Aorta (tissue), 5 donors: ENCODE measurements at regions not wholly inside any gene's neighbourhood (a gene's known extent, or its start where the extent isn't known, plus 50 kb on each side); places are given as distances from the start of the nearest gene placed in this dataset.

Experiments
- ATAC-seq: fragments of 200-7000 bp; cut with Tn5 transposase; one replicate; pipeline ENCODE4 v1.9.1; 2022; ENCODE audit warnings: moderate library complexity; ENCODE audit not compliant: low FRiP score
- DNase-seq, 2 donors: peaks; one replicate each; pipeline ENCODE4 v3.0.0-alpha.2; 2020
- H3K27ac ChIP-seq, 2 donors: one replicate each; pipeline ENCODE4 v1.5.1; 2013; ENCODE audit warnings: low read length in 2 of 2, mild to moderate bottlenecking in 2 of 2, moderate library complexity in 2 of 2, control low read depth in 1 of 2, inconsistent platforms in 1 of 2, low read depth in 1 of 2
- H3K27me3 ChIP-seq, 2 donors: one replicate each; pipeline ENCODE4 v1.6.1; 2013; ENCODE audit warnings: control low read depth in 1 of 2, low read length in 1 of 2, mild to moderate bottlenecking in 1 of 2, moderate library complexity in 1 of 2; ENCODE audit not compliant: insufficient read depth in 2 of 2, control insufficient read depth in 1 of 2
- H3K36me3 ChIP-seq, 2 donors: one replicate each; pipeline ENCODE4 v1.6.1; 2013; ENCODE audit warnings: control low read depth in 1 of 2, low read length in 1 of 2, mild to moderate bottlenecking in 1 of 2; ENCODE audit not compliant: insufficient read depth in 2 of 2, control insufficient read depth in 1 of 2
- H3K4me1 ChIP-seq, 2 donors: one replicate each; pipeline ENCODE4 v1.6.1; 2013; ENCODE audit warnings: low read length in 2 of 2, control low read depth in 1 of 2, mild to moderate bottlenecking in 1 of 2, moderate library complexity in 1 of 2; ENCODE audit not compliant: insufficient read depth in 2 of 2, control insufficient read depth in 1 of 2
- H3K4me3 ChIP-seq, 2 donors: one replicate each; pipeline ENCODE4 v1.5.1; 2013; ENCODE audit warnings: low read length in 2 of 2, control low read depth in 1 of 2, mild to moderate bottlenecking in 1 of 2
- H3K9me3 ChIP-seq: one replicate; pipeline ENCODE4 v1.6.1; 2013; ENCODE audit warnings: mild to moderate bottlenecking, low read length; ENCODE audit not compliant: control insufficient read depth
- WGBS, 2 donors: extraction: QIAGEN DNeasy Blood & Tissue Kit; methylation state at CpG; one replicate each; pipeline ENCODE4 v1.1.7; 2013; 5-methylcytosine and 5-hydroxymethylcytosine counted together
- intact Hi-C, 2 donors: fragments of 100-400 bp; cut with DNase I; formaldehyde crosslinking; loops; one replicate each; pipeline versions ENCODE4 v1.14.2 to v1.15.0; 2022
- donor health status: healthy with polysubstance abuse.
- donor health status: Bipolar disorder and iron deficiency.
- donor health status: DM: no; HTN: no; CAD: no.
- donor health status: DM: no; HTN: no; CAD: no.
- donor health status: DM: yes; HTN: yes; CAD: no.

DNA sequence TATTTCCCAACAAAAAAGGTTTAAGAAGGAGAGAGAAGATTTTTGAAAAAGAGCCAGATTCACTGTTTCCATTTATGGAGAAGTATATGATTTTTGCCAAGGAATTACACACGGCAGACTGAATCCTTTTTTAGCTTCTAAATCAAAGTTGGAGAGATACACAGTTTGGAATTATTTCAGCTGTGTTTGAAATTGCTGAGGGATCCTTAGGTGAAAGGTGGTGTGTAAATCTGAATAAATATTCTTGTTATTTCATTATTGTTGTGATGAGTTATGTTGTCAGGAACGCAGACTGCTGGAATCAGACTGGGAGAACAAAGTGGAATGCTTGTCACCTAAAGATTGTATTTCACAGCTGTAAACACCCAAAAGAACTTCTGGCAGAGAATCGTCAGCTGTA is 168.5 kb upstream of the AKIRIN2 start:
- no peak for ATAC-seq
- peaks cover 1% of the 10 kb centered on the region for H3K9me3 ChIP-seq
- H3K4me3 ChIP-seq: no peak overlapping the region
- no peak for DNase-seq
- no peaks in the 10 kb centered on the region for H3K27me3 ChIP-seq
- no peaks in the 10 kb centered on the region for H3K4me1 ChIP-seq
- H3K36me3 ChIP-seq: no peaks in the 10 kb centered on the region
- H3K27ac ChIP-seq: no peak overlapping the region
- 4 to 7% methylated on average over 3 of the region's 3 CpGs for WGBS, 2 donors
- intact Hi-C loops: no loop called here

DNA sequence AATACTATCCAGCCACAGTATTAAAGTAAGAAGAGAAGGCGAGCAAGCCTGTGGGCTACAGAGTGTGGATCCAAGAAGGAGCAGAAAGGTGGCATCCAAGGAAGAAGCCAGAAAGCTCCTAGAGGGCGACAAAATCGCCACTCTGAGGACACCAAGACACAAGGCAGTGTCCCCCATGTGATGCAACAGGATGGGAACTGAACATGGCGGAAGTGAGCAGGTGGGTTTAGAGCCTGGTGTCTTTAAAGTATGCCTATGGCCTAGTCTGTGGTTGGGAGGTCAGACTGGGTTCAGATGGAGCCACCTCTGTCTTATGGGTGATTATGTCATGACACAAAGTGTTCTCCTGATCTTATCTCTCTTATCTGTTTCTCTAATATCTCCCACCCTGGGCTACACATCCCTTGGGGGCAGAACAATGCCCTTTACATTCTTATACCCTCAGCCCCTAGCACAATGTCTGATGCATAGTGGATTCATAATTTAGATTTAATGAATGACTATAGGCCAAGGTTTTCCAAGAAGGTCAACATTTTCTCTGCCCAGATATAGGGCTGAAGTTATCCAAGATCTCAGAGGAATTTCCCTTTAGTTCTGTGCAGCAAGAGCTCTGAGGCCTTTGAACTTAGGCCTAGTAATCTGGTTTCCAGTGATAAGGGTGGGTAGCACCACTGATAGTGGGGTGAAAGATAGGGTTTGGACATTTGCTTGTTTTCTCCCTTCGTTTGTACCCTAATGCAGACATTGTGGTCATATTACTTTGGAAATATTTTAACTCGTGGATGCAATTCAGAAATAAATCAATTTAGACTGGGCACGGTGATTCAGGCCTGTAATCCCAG is 167.3 kb upstream of the AKIRIN2 start:
- Histone ChIP-seq H3K27ac (no peak overlapping the region), H3K4me3 (no peak overlapping the region), H3K36me3 (no peaks in the 10 kb centered on the region), H3K27me3 (no peaks in the 10 kb centered on the region), H3K4me1 (no peaks in the 10 kb centered on the region), H3K9me3 (no peaks in the 10 kb centered on the region)
- no peak for ATAC-seq
- intact Hi-C loops: no loop called here
- WGBS, 2 donors: 88 to 89% methylated on average over 7 of the region's 7 CpGs
- no peak for DNase-seq

DNA sequence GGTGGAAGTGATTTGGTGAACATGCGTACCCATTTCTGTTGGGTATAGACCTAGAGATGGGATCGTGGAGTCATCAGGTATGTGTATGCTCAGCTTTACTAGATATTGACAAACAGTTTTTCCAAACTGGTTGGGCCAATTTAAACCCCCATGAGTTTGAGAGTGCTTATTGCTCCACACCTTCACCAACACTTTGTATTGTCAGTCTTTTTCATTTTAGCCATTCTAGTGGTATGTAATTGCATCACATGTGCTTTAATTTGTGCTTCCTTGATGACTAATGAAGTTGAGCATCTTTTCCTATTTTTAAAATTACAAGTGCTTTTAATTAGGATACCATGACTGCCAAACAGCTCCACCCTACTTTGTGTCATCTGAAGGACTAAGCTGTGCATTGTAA is 158.9 kb upstream of the AKIRIN2 start:
- Histone ChIP-seq H3K4me1 (no peaks in the 10 kb centered on the region), H3K9me3 (no peaks in the 10 kb centered on the region), H3K27me3 (no peaks in the 10 kb centered on the region), H3K27ac (no peak overlapping the region), H3K36me3 (no peaks in the 10 kb centered on the region), H3K4me3 (no peak overlapping the region)
- DNase-seq (no peak), ATAC-seq (no peak)
- 91 to 93% methylated on average over 2 of the region's 2 CpGs for WGBS, 2 donors
- intact Hi-C loops: no loop called here

DNA sequence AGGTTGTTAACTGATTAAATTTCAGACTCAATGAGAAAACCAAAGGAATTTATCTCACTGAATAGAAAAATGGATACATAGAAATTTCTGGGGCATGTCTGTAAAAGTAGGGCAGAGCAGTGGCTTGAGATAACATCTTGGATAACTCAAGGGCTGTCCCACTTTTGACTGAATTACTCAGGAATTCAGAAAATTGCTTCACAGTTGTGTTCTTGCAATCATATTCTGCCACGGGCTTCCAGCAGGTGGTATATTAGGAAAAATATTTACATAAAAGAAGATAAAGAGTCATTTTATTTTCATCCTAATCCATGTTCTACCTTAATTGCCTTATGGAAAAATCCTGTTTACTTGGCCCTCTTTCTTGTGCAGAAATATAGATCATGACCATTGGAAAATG is 156.4 kb upstream of the AKIRIN2 start:
- no peak for DNase-seq
- H3K27me3 ChIP-seq: peaks cover 0 to 2% of the 10 kb centered on the region in 2 donors
- no peak overlapping the region for H3K4me3 ChIP-seq
- no peaks in the 10 kb centered on the region for H3K9me3 ChIP-seq
- no peak for ATAC-seq
- H3K4me1 ChIP-seq: no peaks in the 10 kb centered on the region
- intact Hi-C loops: no loop called here
- WGBS, 2 donors: 25 to 27% methylated on average over 1 of the region's 1 CpG
- H3K36me3 ChIP-seq: no peaks in the 10 kb centered on the region
- no peak overlapping the region for H3K27ac ChIP-seq

DNA sequence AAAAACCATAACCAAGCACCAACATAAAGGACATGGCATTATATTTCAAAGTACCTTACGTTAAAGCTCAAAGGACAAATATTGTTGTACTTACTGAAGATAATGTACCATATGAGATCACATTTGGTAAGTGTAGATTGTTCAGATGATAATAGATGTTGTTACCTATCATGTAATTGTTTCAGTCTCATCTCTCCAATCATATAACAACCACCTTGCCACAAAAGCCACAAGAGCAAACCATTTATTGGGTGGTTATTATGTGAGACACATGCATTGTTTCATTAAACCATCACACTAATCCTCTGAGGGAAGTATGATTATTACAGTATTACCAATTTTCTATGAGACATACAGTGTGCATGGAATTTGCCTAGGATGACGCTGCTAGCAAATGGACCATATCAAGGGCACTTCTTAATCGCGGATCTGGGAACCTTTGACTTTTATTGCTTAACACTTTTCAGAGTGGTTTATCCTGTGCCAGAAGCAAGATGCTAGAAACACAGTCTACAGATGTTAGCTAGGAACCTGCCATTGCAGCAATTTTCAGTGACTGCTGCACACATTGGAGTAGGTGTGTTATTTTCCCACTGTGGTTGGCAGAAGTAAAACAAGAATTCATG is 149.8 kb upstream of the AKIRIN2 start:
- H3K4me1 ChIP-seq: no peaks in the 10 kb centered on the region
- H3K4me3 ChIP-seq: no peak overlapping the region
- DNase-seq (no peak), ATAC-seq (no peak)
- no peak overlapping the region for H3K27ac ChIP-seq
- intact Hi-C loops: no loop called here
- no peaks in the 10 kb centered on the region for H3K9me3 ChIP-seq
- peaks cover 0 to 2% of the 10 kb centered on the region in 2 donors for H3K27me3 ChIP-seq
- no peaks in the 10 kb centered on the region for H3K36me3 ChIP-seq
- 92 to 94% methylated on average over 4 of the region's 4 CpGs for WGBS, 2 donors

DNA sequence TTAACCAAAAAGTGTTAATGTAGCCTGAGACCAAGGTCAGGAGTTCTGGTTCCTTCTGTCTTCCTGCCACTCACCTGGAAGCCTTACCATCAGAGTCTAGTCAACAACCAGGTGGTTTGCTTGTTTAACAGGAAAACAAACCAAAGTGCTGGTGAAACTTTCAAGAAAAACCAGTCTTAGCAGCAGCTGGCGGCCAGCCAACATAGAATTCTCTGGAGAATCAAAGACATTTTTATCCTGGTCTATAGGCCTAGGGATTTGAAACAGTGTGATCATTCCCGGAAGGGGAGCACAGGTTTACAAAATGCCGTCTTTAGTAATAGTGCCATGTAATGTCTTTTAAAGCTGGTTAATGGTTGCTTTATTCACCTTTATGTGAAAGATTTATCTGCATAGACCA is 146.6 kb upstream of the AKIRIN2 start:
- intact Hi-C loops: no loop called here
- H3K27me3 ChIP-seq: no peaks in the 10 kb centered on the region
- no peak overlapping the region for H3K27ac ChIP-seq
- WGBS, 2 donors: 32 to 35% methylated on average over 3 of the region's 3 CpGs
- ATAC-seq: no peak
- no peak for DNase-seq
- no peaks in the 10 kb centered on the region for H3K4me1 ChIP-seq
- H3K9me3 ChIP-seq: no peaks in the 10 kb centered on the region
- no peak overlapping the region for H3K4me3 ChIP-seq
- H3K36me3 ChIP-seq: no peaks in the 10 kb centered on the region

DNA sequence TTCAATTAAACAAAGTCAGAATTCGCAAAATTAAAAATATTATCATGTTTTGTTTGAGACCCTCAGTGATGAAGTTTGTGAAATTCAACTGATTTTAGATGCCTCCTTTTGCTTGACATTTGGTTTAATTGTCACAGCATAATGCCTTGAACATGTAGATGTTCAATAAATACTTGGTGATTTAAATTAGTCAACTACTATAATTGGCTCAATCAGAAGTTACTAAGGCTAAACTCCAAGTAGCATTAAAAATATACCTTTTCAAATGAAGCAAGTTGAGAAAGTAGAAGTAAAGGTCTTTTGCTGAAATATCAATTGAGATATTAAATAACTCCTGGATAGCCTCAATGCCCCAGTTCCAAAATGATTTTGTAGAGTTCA is 145.8 kb upstream of the AKIRIN2 start:
- Histone ChIP-seq H3K36me3 (no peaks in the 10 kb centered on the region), H3K27me3 (no peaks in the 10 kb centered on the region), H3K4me3 (no peak overlapping the region), H3K9me3 (no peaks in the 10 kb centered on the region), H3K4me1 (no peaks in the 10 kb centered on the region), H3K27ac (no peak overlapping the region)
- DNase-seq (no peak), ATAC-seq (no peak)
- intact Hi-C loops: no loop called here
- 94 to 100% methylated on average over 1 of the region's 1 CpG for WGBS, 2 donors

DNA sequence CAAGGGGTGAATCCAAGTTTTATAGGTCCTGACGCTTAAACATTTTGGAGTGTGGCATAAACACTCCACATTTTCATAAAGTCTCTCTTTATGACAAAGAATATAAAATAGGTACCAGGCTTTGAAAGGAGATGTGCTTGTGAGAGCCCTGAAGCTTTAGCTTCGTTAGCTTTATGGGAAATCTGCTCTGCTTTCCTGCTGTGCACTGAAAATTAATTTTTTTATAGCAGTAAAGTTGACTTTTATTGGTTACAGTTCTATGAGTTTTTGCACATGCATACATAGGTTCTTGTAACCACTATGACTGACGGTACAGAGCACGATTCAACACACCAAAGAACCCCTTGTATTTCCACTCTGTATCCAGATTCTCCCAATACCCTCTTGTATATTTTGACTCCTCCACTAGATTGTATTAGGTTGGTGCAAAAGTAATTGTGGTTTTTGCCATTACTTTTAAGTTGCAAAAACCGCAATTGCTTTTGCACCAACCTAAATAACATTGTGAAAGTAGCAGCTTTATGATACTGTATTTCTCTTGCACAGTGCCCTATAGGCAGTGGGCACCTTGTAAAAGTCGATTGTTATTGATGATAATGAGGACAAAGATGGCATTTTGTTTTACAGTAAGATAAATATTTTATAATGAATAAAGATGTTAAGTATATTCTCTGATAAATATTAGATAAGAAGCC is 145.2 kb upstream of the AKIRIN2 start:
- Histone ChIP-seq H3K27ac (no peak overlapping the region), H3K27me3 (no peaks in the 10 kb centered on the region), H3K4me1 (no peaks in the 10 kb centered on the region), H3K36me3 (no peaks in the 10 kb centered on the region), H3K9me3 (no peaks in the 10 kb centered on the region), H3K4me3 (no peak overlapping the region)
- ATAC-seq (no peak), DNase-seq (no peak)
- intact Hi-C loops: no loop called here
- WGBS, 2 donors: 91 to 95% methylated on average over 6 of the region's 6 CpGs

DNA sequence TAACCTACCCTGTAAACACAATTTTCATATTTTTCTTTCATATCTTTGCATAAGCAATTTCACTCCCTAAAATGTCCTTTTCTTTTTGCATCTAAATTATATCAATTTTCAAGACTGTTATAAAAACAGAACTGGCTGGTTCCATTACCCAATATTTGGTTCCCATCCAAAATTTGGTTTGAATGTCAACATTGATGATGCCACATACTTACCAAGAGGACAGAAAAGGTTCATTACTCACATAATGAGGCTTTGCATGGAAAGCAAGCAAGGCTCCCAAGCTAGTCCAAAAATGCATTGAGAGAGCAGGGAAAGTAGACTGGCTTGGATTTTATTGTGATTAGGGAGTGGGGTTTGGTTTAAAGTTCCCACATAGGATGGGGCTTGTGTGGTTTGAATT is 144.4 kb upstream of the AKIRIN2 start:
- H3K4me1 ChIP-seq: no peaks in the 10 kb centered on the region

More for the DNA sequence above, 144.4 kb upstream of the AKIRIN2 start:
- ATAC-seq (no peak), DNase-seq (no peak)
- intact Hi-C loops: no loop called here
- Histone ChIP-seq H3K36me3 (no peaks in the 10 kb centered on the region), H3K4me3 (no peak overlapping the region), H3K9me3 (no peaks in the 10 kb centered on the region), H3K27ac (no peak overlapping the region), H3K27me3 (no peaks in the 10 kb centered on the region)
